ENCODE measurements at regions not wholly inside any gene's neighbourhood (a gene's known extent, or its start where the extent isn't known, plus 50 kb on each side); places are given as distances from the start of the nearest gene placed in this dataset.

GRCh38 chr5:73296772-73297171 is 123.8 kb downstream of the TMEM174 start:
- H3K9me3 ChIP-seq (ENCODE audit: control insufficient read depth, low read length): no peaks in the 10 kb centered on the region
- H3K36me3 ChIP-seq (ENCODE audit: control insufficient read depth, insufficient read depth, low read length): no peaks in the 10 kb centered on the region
- H3K27me3 ChIP-seq (replicated peaks; ENCODE audit: control insufficient read depth, insufficient read depth, low read length, poor library complexity, severe bottlenecking): peaks cover 44% of the 10 kb centered on the region
- H3K4me1 ChIP-seq (ENCODE audit: control insufficient read depth, insufficient read depth, low read length, poor library complexity, severe bottlenecking): peaks cover 6% of the 10 kb centered on the region
- DNase-seq: no peak
- no peak overlapping the region for H3K27ac ChIP-seq (ENCODE audit: insufficient read depth, low read length, poor library complexity, severe bottlenecking)
- no peak overlapping the region for H3K4me3 ChIP-seq (ENCODE audit: insufficient read depth, low read depth, low read length, poor library complexity, severe bottlenecking)

GRCh38 chr5:73295921-73296320 is 122.9 kb downstream of the TMEM174 start:
- no peaks in the 10 kb centered on the region for H3K9me3 ChIP-seq (ENCODE audit: control insufficient read depth, low read length)
- no peaks in the 10 kb centered on the region for H3K36me3 ChIP-seq (ENCODE audit: control insufficient read depth, insufficient read depth, low read length)
- peaks cover 40% of the 10 kb centered on the region for H3K27me3 ChIP-seq (replicated peaks; ENCODE audit: control insufficient read depth, insufficient read depth, low read length, poor library complexity, severe bottlenecking)
- H3K4me1 ChIP-seq (ENCODE audit: control insufficient read depth, insufficient read depth, low read length, poor library complexity, severe bottlenecking): peaks cover 6% of the 10 kb centered on the region
- no peak for DNase-seq
- no peak overlapping the region for H3K27ac ChIP-seq (ENCODE audit: insufficient read depth, low read length, poor library complexity, severe bottlenecking)
- no peak overlapping the region for H3K4me3 ChIP-seq (ENCODE audit: insufficient read depth, low read depth, low read length, poor library complexity, severe bottlenecking)

- H3K4me3 ChIP-seq (ENCODE audit: insufficient read depth, low read depth, low read length, poor library complexity, severe bottlenecking): no peak overlapping the region
- DNase-seq: no peak
- H3K4me1 ChIP-seq (ENCODE audit: control insufficient read depth, insufficient read depth, low read length, poor library complexity, severe bottlenecking): peaks cover 6% of the 10 kb centered on the region
- no peaks in the 10 kb centered on the region for H3K9me3 ChIP-seq (ENCODE audit: control insufficient read depth, low read length)
- no peak overlapping the region for H3K27ac ChIP-seq (ENCODE audit: insufficient read depth, low read length, poor library complexity, severe bottlenecking)
- no peaks in the 10 kb centered on the region for H3K36me3 ChIP-seq (ENCODE audit: control insufficient read depth, insufficient read depth, low read length)
- H3K27me3 ChIP-seq (replicated peaks; ENCODE audit: control insufficient read depth, insufficient read depth, low read length, poor library complexity, severe bottlenecking): peaks cover 35% of the 10 kb centered on the region
Observed at GRCh38 chr5:73295447-73295846, 122.5 kb downstream of the TMEM174 start.

- Histone ChIP-seq H3K27me3 (replicated peaks; ENCODE audit: control insufficient read depth, insufficient read depth, low read length, poor library complexity, severe bottlenecking) (peaks cover 25% of the 10 kb centered on the region), H3K9me3 (ENCODE audit: control insufficient read depth, low read length) (no peaks in the 10 kb centered on the region), H3K36me3 (ENCODE audit: control insufficient read depth, insufficient read depth, low read length) (no peaks in the 10 kb centered on the region), H3K27ac (ENCODE audit: insufficient read depth, low read length, poor library complexity, severe bottlenecking) (no peak overlapping the region), H3K4me3 (ENCODE audit: insufficient read depth, low read depth, low read length, poor library complexity, severe bottlenecking) (no peak overlapping the region), H3K4me1 (ENCODE audit: control insufficient read depth, insufficient read depth, low read length, poor library complexity, severe bottlenecking) (no peaks in the 10 kb centered on the region)
- DNase-seq: no peak
Observed at GRCh38 chr5:73292816-73293459, 119.9 kb downstream of the TMEM174 start.

- Histone ChIP-seq H3K4me1 (ENCODE audit: control insufficient read depth, insufficient read depth, low read length, poor library complexity, severe bottlenecking) (no peaks in the 10 kb centered on the region), H3K27me3 (replicated peaks; ENCODE audit: control insufficient read depth, insufficient read depth, low read length, poor library complexity, severe bottlenecking) (peaks cover 19% of the 10 kb centered on the region), H3K9me3 (ENCODE audit: control insufficient read depth, low read length) (no peaks in the 10 kb centered on the region), H3K4me3 (ENCODE audit: insufficient read depth, low read depth, low read length, poor library complexity, severe bottlenecking) (no peak overlapping the region), H3K36me3 (ENCODE audit: control insufficient read depth, insufficient read depth, low read length) (no peaks in the 10 kb centered on the region), H3K27ac (ENCODE audit: insufficient read depth, low read length, poor library complexity, severe bottlenecking) (no peak overlapping the region)
- no peak for DNase-seq
Observed at GRCh38 chr5:73291873-73292272, 118.9 kb downstream of the TMEM174 start.

- Histone ChIP-seq H3K36me3 (ENCODE audit: control insufficient read depth, insufficient read depth, low read length) (no peaks in the 10 kb centered on the region), H3K9me3 (ENCODE audit: control insufficient read depth, low read length) (no peaks in the 10 kb centered on the region), H3K4me3 (ENCODE audit: insufficient read depth, low read depth, low read length, poor library complexity, severe bottlenecking) (no peak overlapping the region), H3K27me3 (replicated peaks; ENCODE audit: control insufficient read depth, insufficient read depth, low read length, poor library complexity, severe bottlenecking) (peaks cover 15% of the 10 kb centered on the region), H3K4me1 (ENCODE audit: control insufficient read depth, insufficient read depth, low read length, poor library complexity, severe bottlenecking) (no peaks in the 10 kb centered on the region), H3K27ac (ENCODE audit: insufficient read depth, low read length, poor library complexity, severe bottlenecking) (no peak overlapping the region)
- DNase-seq: no peak
Observed at GRCh38 chr5:73290242-73290641, 117.2 kb downstream of the TMEM174 start.

- Histone ChIP-seq H3K9me3 (ENCODE audit: control insufficient read depth, low read length) (no peaks in the 10 kb centered on the region), H3K27me3 (replicated peaks; ENCODE audit: control insufficient read depth, insufficient read depth, low read length, poor library complexity, severe bottlenecking) (peaks cover 7% of the 10 kb centered on the region), H3K4me3 (ENCODE audit: insufficient read depth, low read depth, low read length, poor library complexity, severe bottlenecking) (no peak overlapping the region), H3K4me1 (ENCODE audit: control insufficient read depth, insufficient read depth, low read length, poor library complexity, severe bottlenecking) (no peaks in the 10 kb centered on the region), H3K27ac (ENCODE audit: insufficient read depth, low read length, poor library complexity, severe bottlenecking) (no peak overlapping the region), H3K36me3 (ENCODE audit: control insufficient read depth, insufficient read depth, low read length) (no peaks in the 10 kb centered on the region)
- DNase-seq: no peak
Observed at GRCh38 chr5:73288803-73289720, 116.1 kb downstream of the TMEM174 start.

- no peaks in the 10 kb centered on the region for H3K4me1 ChIP-seq (ENCODE audit: control insufficient read depth, insufficient read depth, low read length, poor library complexity, severe bottlenecking)
- no peaks in the 10 kb centered on the region for H3K36me3 ChIP-seq (ENCODE audit: control insufficient read depth, insufficient read depth, low read length)
- DNase-seq: no peak
- H3K27me3 ChIP-seq (replicated peaks; ENCODE audit: control insufficient read depth, insufficient read depth, low read length, poor library complexity, severe bottlenecking): peaks cover 7% of the 10 kb centered on the region
- no peak overlapping the region for H3K27ac ChIP-seq (ENCODE audit: insufficient read depth, low read length, poor library complexity, severe bottlenecking)
- no peak overlapping the region for H3K4me3 ChIP-seq (ENCODE audit: insufficient read depth, low read depth, low read length, poor library complexity, severe bottlenecking)
- H3K9me3 ChIP-seq (ENCODE audit: control insufficient read depth, low read length): no peaks in the 10 kb centered on the region
Observed at GRCh38 chr5:73286896-73287295, 113.9 kb downstream of the TMEM174 start.

GRCh38 chr5:73284985-73285384 is 112.0 kb downstream of the TMEM174 start:
- Histone ChIP-seq H3K9me3 (ENCODE audit: control insufficient read depth, low read length) (no peaks in the 10 kb centered on the region), H3K36me3 (ENCODE audit: control insufficient read depth, insufficient read depth, low read length) (no peaks in the 10 kb centered on the region), H3K27ac (ENCODE audit: insufficient read depth, low read length, poor library complexity, severe bottlenecking) (no peak overlapping the region), H3K27me3 (replicated peaks; ENCODE audit: control insufficient read depth, insufficient read depth, low read length, poor library complexity, severe bottlenecking) (peaks cover 2% of the 10 kb centered on the region), H3K4me3 (ENCODE audit: insufficient read depth, low read depth, low read length, poor library complexity, severe bottlenecking) (no peak overlapping the region), H3K4me1 (ENCODE audit: control insufficient read depth, insufficient read depth, low read length, poor library complexity, severe bottlenecking) (no peaks in the 10 kb centered on the region)
- DNase-seq: no peak

- H3K4me1 ChIP-seq (ENCODE audit: control insufficient read depth, insufficient read depth, low read length, poor library complexity, severe bottlenecking): no peaks in the 10 kb centered on the region
- H3K9me3 ChIP-seq (ENCODE audit: control insufficient read depth, low read length): no peaks in the 10 kb centered on the region
- DNase-seq: no peak
- no peak overlapping the region for H3K4me3 ChIP-seq (ENCODE audit: insufficient read depth, low read depth, low read length, poor library complexity, severe bottlenecking)
- no peak overlapping the region for H3K27ac ChIP-seq (ENCODE audit: insufficient read depth, low read length, poor library complexity, severe bottlenecking)
- H3K36me3 ChIP-seq (ENCODE audit: control insufficient read depth, insufficient read depth, low read length): no peaks in the 10 kb centered on the region
- H3K27me3 ChIP-seq (replicated peaks; ENCODE audit: control insufficient read depth, insufficient read depth, low read length, poor library complexity, severe bottlenecking): peaks cover 2% of the 10 kb centered on the region
Observed at GRCh38 chr5:73284220-73284795, 111.3 kb downstream of the TMEM174 start.
